ENCODE measurements at regions not wholly inside any gene's neighbourhood (a gene's known extent, or its start where the extent isn't known, plus 50 kb on each side); places are given as distances from the start of the nearest gene placed in this dataset.

DNA sequence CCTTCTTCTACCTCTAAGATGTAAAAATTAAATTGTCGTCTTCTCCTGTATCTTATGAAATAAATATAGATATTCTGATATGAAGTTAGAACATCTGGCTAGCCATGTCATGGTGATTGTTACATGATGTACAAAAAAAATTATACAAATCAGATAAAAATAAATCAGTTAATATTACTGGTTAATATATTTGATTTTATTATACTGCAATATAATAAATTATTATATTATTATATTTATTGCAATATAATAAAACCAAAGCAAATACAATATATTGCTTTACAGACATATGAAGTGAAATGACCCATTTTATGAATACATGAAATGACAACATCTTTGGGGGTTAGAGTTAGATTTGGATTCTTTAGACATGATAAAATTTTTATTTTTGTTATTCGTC, 72.3 kb upstream of the NAALADL2 start:
- DNase-seq, result no peak

DNA sequence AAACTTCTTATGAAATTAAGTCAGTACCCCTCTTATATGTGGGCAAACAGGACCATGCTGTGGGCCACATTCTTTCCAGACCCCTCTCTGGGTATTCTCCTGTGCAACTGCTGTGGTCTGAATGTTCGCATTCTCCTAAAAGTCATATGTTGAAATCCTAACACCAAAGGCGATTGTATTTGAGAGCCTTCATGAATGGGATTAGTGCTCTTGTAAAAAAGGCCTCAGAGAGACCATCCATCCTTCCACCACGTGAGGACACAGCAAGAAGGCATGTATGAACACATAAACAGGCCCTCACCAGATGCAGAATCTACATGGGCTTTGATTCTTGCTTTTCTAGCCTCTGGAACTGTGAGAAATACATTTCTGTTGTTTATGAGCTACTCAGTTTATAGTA, 68.0 kb upstream of the NAALADL2 start:
- DNase-seq, result no peak

- no peak for DNase-seq
Measured at GRCh38 chr3:174792864-174793263, 66.3 kb upstream of the NAALADL2 start.
